OCI-LY7 (cell line): ENCODE measurements at regions not wholly inside any gene's neighbourhood (a gene's known extent, or its start where the extent isn't known, plus 50 kb on each side); places are given as distances from the start of the nearest gene placed in this dataset.

Experiments used
- EZH2phosphoT487 ChIP-seq: fragments of 200-600 bp; sonication (generic); IDR thresholded peaks from 2 replicates; pipeline ENCODE4 v1.6.1; 2018; ENCODE audit warnings: low read depth, borderline replicate concordance, mild to moderate bottlenecking, mixed run types, antibody characterized with exemption, low read length, moderate library complexity, mixed read lengths
- TF ChIP-seq, protein P1 (sequence below): fragments of 200-600 bp; sonication (generic); conservative IDR thresholded peaks from 2 replicates; pipeline ENCODE4 v1.5.1; 2014; ENCODE audit warnings: mild to moderate bottlenecking, antibody characterized with exemption, low read length, moderate library complexity, mixed read lengths

- TF ChIP-seq, protein P1, sequence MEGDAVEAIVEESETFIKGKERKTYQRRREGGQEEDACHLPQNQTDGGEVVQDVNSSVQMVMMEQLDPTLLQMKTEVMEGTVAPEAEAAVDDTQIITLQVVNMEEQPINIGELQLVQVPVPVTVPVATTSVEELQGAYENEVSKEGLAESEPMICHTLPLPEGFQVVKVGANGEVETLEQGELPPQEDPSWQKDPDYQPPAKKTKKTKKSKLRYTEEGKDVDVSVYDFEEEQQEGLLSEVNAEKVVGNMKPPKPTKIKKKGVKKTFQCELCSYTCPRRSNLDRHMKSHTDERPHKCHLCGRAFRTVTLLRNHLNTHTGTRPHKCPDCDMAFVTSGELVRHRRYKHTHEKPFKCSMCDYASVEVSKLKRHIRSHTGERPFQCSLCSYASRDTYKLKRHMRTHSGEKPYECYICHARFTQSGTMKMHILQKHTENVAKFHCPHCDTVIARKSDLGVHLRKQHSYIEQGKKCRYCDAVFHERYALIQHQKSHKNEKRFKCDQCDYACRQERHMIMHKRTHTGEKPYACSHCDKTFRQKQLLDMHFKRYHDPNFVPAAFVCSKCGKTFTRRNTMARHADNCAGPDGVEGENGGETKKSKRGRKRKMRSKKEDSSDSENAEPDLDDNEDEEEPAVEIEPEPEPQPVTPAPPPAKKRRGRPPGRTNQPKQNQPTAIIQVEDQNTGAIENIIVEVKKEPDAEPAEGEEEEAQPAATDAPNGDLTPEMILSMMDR, result no peak
- no peak for TF ChIP-seq EZH2phosphoT487
Measured at GRCh38 chr2:15688924-15689568, 97.4 kb downstream of the DDX1 start.
